AG10803 (cell line): ENCODE measurements at regions not wholly inside any gene's neighbourhood (a gene's known extent, or its start where the extent isn't known, plus 50 kb on each side); places are given as distances from the start of the nearest gene placed in this dataset.

Experiments
- DNase-seq: peaks from one replicate; pipeline ENCODE4 v3.0.0; 2010; ENCODE audit warnings: low read depth
- H3K4me3 ChIP-seq: 2 replicates; pipeline ENCODE4 v1.5.1; 2011; ENCODE audit warnings: mild to moderate bottlenecking, low read length, control low read depth
- CTCF ChIP-seq: conservative IDR thresholded peaks from 2 replicates; pipeline ENCODE4 v1.5.1; 2011; ENCODE audit warnings: mild to moderate bottlenecking, low read length, control low read depth, inconsistent platforms

GRCh38 chr1:114298008-114298407 lies 144.3 kb upstream of the SYT6 start:
- H3K4me3 ChIP-seq, result no peak overlapping the region
- no peak for TF ChIP-seq CTCF
- no peak for DNase-seq

- no peak for TF ChIP-seq CTCF
- no peak for DNase-seq
- no peak overlapping the region for H3K4me3 ChIP-seq
These were observed 142.7 kb upstream of the SYT6 start for GRCh38 chr1:114296413-114296812.

GRCh38 chr1:114295321-114295720 lies 141.7 kb upstream of the SYT6 start:
- DNase-seq, result no peak
- H3K4me3 ChIP-seq, result no peak overlapping the region
- no peak for TF ChIP-seq CTCF

- H3K4me3 ChIP-seq, result no peak overlapping the region
- DNase-seq, result no peak
- TF ChIP-seq CTCF, result no peak
These were observed 139.2 kb upstream of the SYT6 start for GRCh38 chr1:114292835-114293234.

GRCh38 chr1:114292194-114292593 lies 138.5 kb upstream of the SYT6 start:
- no peak overlapping the region for H3K4me3 ChIP-seq
- TF ChIP-seq CTCF, result no peak
- DNase-seq, result no peak

GRCh38 chr1:114290776-114291175 lies 137.1 kb upstream of the SYT6 start:
- DNase-seq, result no peak
- H3K4me3 ChIP-seq, result no peak overlapping the region
- TF ChIP-seq CTCF, result no peak

GRCh38 chr1:114290341-114290740 lies 136.7 kb upstream of the SYT6 start:
- TF ChIP-seq CTCF, result no peak
- H3K4me3 ChIP-seq, result no peak overlapping the region
- no peak for DNase-seq
